HG02938 (cell line): ENCODE measurements at regions not wholly inside any gene's neighbourhood (a gene's known extent, or its start where the extent isn't known, plus 50 kb on each side); places are given as distances from the start of the nearest gene placed in this dataset.

ENCODE experiments used
- ATAC-seq: cut with Tn5 transposase; IDR thresholded peaks from one replicate; pipeline ENCODE4 v1.9.1; 2021; ENCODE audit warnings: mild to moderate bottlenecking, moderate library complexity; ENCODE audit not compliant: unreplicated experiment

- no peak for ATAC-seq
Measured at GRCh38 chr16:85971902-85972638, 73.1 kb downstream of the IRF8 start.

- ATAC-seq = no peak
Measured at GRCh38 chr16:85974428-85975375, 75.7 kb downstream of the IRF8 start.

- no peak for ATAC-seq
Measured at GRCh38 chr16:85975451-85975981, 76.6 kb downstream of the IRF8 start.

- ATAC-seq = no peak
Measured at GRCh38 chr16:85978291-85978775, 79.4 kb downstream of the IRF8 start.

- no peak for ATAC-seq
Measured at GRCh38 chr16:85978976-85979375, 80.0 kb downstream of the IRF8 start.

GRCh38 chr16:85979605-85980004 lies 80.6 kb downstream of the IRF8 start:
- ATAC-seq = no peak

GRCh38 chr16:85980686-85981085 lies 81.7 kb downstream of the IRF8 start:
- ATAC-seq = no peak

- ATAC-seq = no peak
Measured at GRCh38 chr16:85981826-85982562, 83.0 kb downstream of the IRF8 start.

GRCh38 chr16:85982563-85982939 lies 83.6 kb downstream of the IRF8 start:
- ATAC-seq = no peak

- no peak for ATAC-seq
Measured at GRCh38 chr16:85983064-85983463, 84.1 kb downstream of the IRF8 start.

GRCh38 chr16:85983606-85984230 lies 84.8 kb downstream of the IRF8 start:
- ATAC-seq = no peak

GRCh38 chr16:85984231-85984880 lies 85.4 kb downstream of the IRF8 start:
- ATAC-seq = no peak

- no peak for ATAC-seq
Measured at GRCh38 chr16:85984947-85985451, 86.0 kb downstream of the IRF8 start.

GRCh38 chr16:85986931-85987749 lies 88.2 kb downstream of the IRF8 start:
- no peak for ATAC-seq

- no peak for ATAC-seq
Measured at GRCh38 chr16:85987750-85988078, 88.8 kb downstream of the IRF8 start.

- ATAC-seq = no peak
Measured at GRCh38 chr16:85988306-85988705, 89.3 kb downstream of the IRF8 start.

GRCh38 chr16:85988723-85989313 lies 89.9 kb downstream of the IRF8 start:
- ATAC-seq = no peak

- no peak for ATAC-seq
Measured at GRCh38 chr16:85989376-85989775, 90.4 kb downstream of the IRF8 start.
